ENCODE measurements at regions not wholly inside any gene's neighbourhood (a gene's known extent, or its start where the extent isn't known, plus 50 kb on each side); places are given as distances from the start of the nearest gene placed in this dataset.

DNA sequence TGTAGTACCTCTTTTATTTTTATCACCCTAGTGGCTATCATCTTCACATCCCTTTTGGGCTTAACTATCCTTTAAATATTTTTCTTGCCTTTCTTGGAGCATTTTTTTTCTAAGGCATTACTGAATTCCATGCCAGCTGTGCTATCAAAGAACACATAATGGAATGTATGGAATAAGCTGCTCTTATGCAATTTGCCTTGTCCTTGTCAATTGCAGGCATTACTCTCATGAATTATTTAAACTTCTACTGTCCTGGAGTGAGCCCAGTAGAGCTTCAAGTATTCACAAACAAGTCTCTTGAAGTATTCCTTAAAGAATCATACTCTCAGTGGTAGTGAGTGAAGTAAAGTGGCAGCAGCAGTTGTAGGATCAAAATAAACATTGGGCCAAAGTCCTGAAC, 144.6 kb upstream of the IGFBP7 start:
- DNase-seq (ENCODE audit: low read depth in 2 of 2) = no peak

GRCh38 chr4:57249083-57249482, 138.9 kb upstream of the IGFBP7 start:
- no peak for DNase-seq (ENCODE audit: low read depth in 2 of 2)

GRCh38 chr4:57243076-57243475, 132.9 kb upstream of the IGFBP7 start:
- no peak for DNase-seq (ENCODE audit: low read depth in 2 of 2)

- no peak for DNase-seq (ENCODE audit: low read depth in 2 of 2)
Observed at GRCh38 chr4:57234252-57234775, 124.1 kb upstream of the IGFBP7 start.

GRCh38 chr4:57233386-57233785, 123.2 kb upstream of the IGFBP7 start:
- no peak for DNase-seq (ENCODE audit: low read depth in 2 of 2)

- no peak for DNase-seq (ENCODE audit: low read depth in 2 of 2)
Observed at GRCh38 chr4:57231781-57232180, 121.6 kb upstream of the IGFBP7 start.

DNA sequence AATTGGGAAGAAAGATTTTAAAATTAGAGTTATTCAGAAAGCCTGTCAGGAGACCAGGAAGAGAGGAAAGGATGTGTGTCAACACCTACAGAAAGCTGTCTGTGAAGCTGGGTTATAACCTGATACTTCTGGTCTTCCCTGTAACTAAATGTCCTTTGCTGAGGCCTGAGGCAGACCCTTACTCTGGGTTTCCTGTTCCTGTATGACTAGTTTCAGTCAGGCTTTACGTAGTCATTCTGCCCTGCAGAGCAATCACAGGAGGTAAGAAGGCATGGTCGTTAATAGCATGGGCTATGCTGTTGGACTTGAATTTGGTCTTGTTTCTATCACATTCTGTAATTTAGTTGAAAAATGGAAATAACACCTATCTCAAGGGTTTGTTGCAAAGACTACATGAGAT, 110.5 kb upstream of the IGFBP7 start:
- no peak for DNase-seq (ENCODE audit: low read depth in 2 of 2)

GRCh38 chr4:57220172-57220571, 110.0 kb upstream of the IGFBP7 start:
- no peak for DNase-seq (ENCODE audit: low read depth in 2 of 2)

- no peak for DNase-seq (ENCODE audit: low read depth in 2 of 2)
Observed at GRCh38 chr4:57219431-57219830, 109.2 kb upstream of the IGFBP7 start.

DNA sequence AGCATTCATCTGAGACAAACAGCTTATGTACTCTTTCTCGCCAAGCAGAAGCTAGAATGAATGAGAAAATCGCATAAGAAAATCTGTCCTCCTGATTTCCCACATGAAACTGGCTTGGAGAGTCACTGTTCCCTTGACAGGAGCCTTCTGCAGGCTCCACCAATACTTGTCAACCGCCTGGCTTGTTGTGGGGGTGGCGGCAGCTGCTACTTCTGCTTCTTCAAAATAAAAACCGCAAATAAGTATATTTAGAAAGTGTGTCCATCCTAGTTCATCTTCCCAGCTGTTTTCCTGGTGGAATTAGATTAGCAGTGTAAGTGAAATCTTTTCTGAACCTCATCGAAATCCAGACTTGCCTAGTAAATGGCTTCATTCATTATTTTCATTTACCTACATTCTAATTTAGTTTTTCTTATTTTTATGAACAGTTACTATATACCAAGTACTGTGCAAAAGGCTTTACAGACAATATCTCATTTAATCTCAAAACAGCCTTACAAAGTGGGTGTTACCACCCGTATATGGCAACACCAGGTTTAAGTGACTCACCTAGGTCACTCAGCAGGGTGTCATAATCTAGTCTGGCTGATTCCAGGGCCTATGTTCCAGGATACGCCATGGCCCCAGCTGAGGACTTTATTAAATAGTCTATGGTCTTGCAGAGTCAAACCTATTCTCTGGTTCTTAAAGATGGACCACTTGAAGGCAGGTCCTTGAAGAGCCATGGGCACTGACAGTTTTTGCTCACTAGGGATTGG, 104.6 kb upstream of the IGFBP7 start:
- DNase-seq (ENCODE audit: low read depth in 2 of 2) = no peak

GRCh38 chr4:57211131-57211530, 100.9 kb upstream of the IGFBP7 start:
- no peak for DNase-seq (ENCODE audit: low read depth in 2 of 2)

- no peak for DNase-seq (ENCODE audit: low read depth in 2 of 2)
Observed at GRCh38 chr4:57206172-57206571, 96.0 kb upstream of the IGFBP7 start.

- no peak for DNase-seq (ENCODE audit: low read depth in 2 of 2)
Observed at GRCh38 chr4:57205580-57205979, 95.4 kb upstream of the IGFBP7 start.

DNA sequence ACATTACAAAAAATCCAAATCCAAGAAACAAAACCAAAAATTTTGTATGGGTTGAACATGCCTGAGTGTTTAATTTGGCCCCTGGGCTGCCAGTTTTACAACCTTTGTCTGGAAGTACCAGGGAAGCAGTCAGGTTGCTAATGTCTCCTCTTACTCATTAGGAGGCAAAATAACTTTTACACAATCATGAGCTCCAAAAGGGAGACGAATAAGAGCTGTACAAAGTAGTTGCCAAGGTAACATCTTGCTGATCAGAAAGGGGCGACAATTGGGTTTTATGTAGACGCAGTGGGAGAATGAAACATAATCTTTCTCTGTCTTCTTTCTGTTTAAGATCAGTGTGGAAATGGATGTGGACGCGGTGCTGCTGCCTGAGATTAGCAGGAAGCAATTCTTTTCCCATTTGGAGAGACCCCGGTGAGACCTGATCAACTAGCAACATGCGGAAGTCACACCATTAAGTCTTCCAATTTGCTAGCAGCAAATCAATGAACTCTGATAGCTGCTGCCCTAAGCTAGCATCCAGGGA, 90.7 kb upstream of the IGFBP7 start:
- DNase-seq (ENCODE audit: low read depth in 2 of 2) = no peak

GRCh38 chr4:57199267-57199666, 89.1 kb upstream of the IGFBP7 start:
- no peak for DNase-seq (ENCODE audit: low read depth in 2 of 2)

GRCh38 chr4:57195622-57196021, 85.4 kb upstream of the IGFBP7 start:
- DNase-seq (ENCODE audit: low read depth in 2 of 2) = no peak

DNA sequence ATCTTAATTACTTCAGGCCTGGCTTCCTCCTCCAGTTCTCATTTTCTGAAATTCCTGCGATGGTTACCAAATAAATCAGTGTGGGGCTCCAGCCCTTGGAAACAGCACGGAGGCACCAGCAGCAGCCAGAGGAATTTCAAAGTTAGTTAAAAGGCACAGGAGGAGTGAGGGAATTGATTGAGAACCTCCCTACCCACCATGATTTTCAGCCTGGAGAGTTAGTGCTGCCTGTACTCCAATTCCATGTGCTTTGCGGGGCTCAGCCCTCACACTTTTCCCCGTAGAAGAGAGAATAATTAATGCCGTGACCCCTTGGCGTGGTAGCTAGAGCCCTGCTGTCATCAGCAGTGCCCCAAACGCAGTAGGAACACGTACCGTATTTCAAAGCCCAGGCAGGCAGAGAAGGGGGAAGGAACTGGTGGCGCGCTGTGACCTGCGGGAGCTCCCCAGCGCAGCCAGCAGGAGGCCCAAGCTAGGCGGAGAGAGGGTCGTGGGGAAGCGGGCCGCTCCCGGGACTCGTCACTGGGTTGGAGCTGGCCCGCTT, 84.0 kb upstream of the IGFBP7 start:
- no peak for DNase-seq (ENCODE audit: low read depth in 2 of 2)

DNA sequence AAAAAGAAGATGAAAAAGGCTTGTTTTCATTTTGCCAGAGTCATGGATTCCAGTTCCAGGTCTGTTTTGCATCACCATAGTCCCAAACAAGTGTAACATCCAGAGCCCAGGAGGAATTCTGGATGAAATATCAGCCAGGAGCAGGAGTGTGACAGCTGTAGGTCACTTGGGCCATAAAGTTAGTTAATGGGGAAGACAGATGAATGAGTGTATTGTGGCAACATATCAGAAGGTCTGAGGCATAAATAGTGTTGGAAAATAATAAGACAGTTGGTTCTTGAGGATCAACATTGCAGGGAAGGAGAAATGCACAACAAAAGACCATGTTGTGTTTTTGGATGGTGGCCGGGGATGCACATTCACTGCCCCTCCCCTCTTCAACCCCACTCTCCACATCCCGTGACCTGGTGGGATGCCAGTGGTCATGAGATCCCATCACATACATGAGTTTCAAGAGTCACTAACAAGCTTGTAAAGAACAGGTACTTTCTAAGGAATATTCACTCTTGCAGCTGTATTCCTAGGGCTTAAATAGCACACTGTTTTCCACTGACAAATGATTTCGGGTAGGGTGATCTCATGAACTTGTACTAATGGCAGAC, 83.1 kb upstream of the IGFBP7 start:
- no peak for DNase-seq (ENCODE audit: low read depth in 2 of 2)

DNA sequence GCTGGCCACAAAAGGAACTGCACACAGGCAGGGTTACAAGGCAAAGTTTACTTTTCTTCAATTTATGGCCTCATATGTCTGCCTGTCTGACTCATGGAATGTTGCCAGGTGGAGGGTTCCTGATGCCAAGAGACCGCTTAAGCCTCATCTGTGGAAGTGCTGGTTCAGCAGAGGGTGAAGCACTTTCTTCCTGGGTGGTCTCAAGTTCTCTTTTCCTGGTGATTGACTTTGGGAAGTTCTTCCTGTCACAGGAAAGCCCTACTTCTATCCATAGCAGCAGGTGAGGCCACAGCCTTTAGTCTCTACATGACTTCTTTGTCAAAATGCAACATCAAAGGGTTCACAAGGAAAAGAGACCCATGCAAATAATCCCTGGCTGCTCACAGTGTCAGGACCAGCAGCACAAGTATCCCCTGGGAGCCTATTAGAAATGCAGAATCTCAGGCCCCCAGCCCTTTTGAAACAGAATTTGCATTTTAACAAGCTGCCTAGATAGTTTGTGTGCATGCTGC, 81.4 kb upstream of the IGFBP7 start:
- DNase-seq (ENCODE audit: low read depth in 2 of 2) = no peak

DNA sequence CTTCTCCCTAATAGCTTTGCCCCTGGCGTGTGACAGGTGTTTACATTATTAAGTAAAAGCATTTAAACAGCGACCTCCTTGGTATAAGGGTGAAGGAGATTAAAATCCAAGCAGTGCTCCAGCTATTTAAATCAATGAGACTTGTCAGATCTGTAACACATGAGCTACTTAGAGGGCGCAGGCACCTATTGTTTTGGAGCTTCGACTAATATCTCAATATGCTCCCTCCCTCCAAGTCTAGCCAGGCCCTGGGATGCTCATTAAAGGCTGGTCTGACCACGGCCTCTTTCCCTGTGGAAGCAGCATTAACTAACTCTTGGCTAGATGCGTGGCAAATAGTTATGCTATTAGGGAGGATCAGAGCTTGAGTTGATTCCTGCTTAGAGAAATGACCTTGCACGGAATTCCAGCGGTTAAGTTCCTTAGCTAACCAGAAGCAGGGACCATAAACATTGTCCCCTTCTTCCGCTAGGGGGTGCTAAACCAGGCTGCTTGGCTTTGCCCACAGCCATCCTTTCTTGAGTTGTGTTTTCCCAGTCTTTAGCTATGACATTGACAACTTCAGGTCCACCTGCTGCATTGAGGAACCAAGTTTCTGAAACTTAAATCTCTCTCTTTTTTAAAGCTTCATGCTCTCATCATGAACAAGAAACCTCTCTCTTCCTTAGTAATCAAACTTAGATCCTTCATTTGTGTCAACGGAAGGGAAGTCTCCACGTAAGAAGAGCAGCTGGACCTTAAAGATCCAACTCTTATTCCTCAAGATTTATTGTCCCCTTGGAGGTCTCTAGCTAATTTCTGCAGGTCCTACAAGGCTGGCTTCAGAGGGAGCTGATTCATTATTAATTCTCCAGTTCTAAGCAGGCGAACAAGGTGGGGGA, 80.7 kb upstream of the IGFBP7 start:
- no peak for DNase-seq (ENCODE audit: low read depth in 2 of 2)

DNA sequence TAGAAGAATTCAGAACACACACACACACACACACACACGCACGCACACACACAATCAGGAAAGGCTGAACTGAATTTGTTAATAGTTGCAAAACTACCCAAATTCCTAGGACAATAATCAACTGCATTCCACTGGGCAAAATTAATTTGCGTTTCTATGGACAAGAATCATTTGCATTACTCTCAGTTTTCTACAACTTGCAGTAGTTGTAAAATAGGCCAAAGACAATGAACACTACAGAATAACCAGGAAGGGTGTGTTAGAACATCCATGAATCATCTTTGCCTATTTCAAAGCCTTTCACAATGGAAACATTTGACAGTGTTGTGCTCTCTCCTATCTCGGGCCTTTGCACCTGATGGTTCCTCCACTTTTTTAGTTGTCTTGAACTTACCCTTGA, 77.1 kb upstream of the IGFBP7 start:
- DNase-seq (ENCODE audit: low read depth in 2 of 2) = no peak

Data from activated CD8-positive, alpha-beta memory T cell treated with anti-CD3 and anti-CD28 coated beads for 4 hours (primary cell).